ENCODE measurements at regions not wholly inside any gene's neighbourhood (a gene's known extent, or its start where the extent isn't known, plus 50 kb on each side); places are given as distances from the start of the nearest gene placed in this dataset.
"Not testable (repeated sequence)": the region's sequence is repeated elsewhere in the genome, so short reads cannot be mapped to it uniquely, and the experiment has no call there.

GRCh38 chr10:33477291-33478088, 143.0 kb upstream of the NRP1 start:
- Mint-ChIP-seq H3K4me3 (no peak overlapping the region), H3K27me3 (no peaks in the 10 kb centered on the region), H3K9me3 (peaks cover 0 to 2% (median 1%) of the 10 kb centered on the region in 3 donors), H3K36me3 (peaks cover 2% of the 10 kb centered on the region), H3K4me1 (no peaks in the 10 kb centered on the region), H3K27ac (no peak overlapping the region)

DNA sequence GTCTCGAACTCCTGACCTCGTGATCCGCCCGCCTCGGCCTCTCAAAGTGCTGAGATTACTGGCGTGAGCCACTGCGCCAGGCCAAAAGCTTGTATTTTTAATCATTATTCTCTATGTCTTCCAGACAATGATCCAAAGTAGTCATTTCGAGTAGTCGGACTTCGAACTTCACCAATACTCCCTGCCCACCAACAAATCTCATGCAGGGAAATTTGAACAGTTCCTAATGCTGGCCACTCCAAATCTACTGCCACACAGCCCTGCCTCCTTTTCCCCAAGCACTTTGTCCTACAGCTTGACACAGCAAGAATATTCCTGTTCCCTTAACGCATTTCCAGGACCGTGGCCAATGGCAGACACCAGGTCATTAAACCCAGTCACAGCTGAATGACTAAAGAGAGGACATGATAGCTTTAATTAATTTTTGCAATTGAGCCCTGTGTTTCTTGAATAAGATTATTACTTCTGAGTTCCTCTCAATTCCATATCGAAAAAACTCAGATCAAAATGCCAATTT, 142.3 kb upstream of the NRP1 start:
- Mint-ChIP-seq H3K4me3 (no peak overlapping the region), H3K27me3 (no peaks in the 10 kb centered on the region), H3K4me1 (no peaks in the 10 kb centered on the region), H3K27ac (no peak overlapping the region), H3K36me3 (peaks cover 2% of the 10 kb centered on the region), H3K9me3 (peaks cover 0 to 2% (median 1%) of the 10 kb centered on the region in 3 donors)

DNA sequence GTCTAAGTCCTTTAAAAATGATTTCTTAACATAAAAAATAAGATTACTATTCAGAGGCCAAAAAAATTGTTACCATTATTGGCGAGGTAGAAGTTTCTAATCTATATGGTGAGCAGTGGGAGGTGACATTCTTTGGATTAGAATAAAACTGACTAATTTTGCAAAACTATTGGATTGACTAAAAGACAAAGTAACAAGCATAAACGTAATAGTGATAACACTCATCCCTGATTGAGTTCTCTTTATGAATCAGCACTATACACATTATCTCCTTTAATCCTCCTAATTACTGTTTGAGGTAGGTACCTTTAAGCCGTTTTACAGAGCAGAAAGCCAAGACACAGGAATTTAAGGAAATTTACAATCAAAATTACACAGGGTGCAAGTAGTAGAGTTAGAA, 139.2 kb upstream of the NRP1 start:
- no peak overlapping the region for H3K4me3 Mint-ChIP-seq

DNA sequence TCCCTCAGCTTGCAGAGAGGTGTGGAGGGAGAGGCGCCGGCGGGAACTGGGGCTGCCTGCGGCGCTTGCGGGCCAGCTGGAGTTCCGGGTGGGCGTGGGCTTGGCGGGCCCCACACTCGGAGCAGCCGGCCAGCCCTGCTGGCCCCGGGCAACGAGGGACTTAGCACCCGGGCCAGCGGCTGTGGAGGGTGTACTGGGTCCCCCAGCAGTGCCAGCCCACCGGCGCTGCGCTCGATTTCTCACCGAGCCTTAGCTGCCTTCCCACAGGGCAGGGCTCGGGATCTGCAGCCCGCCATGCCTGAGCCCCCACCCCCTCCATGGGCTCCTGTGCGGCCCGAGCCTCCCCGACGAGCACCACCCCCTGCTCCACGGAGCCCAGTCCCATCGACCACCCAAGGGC, 133.5 kb upstream of the NRP1 start:
- H3K27me3 Mint-ChIP-seq, H3K4me3 Mint-ChIP-seq, H3K4me1 Mint-ChIP-seq, H3K27ac Mint-ChIP-seq, H3K9me3 Mint-ChIP-seq, H3K36me3 Mint-ChIP-seq: not testable (repeated sequence)

More for the DNA sequence above, 139.2 kb upstream of the NRP1 start:
- H3K4me1 Mint-ChIP-seq: no peaks in the 10 kb centered on the region
- H3K36me3 Mint-ChIP-seq: peaks cover 2% of the 10 kb centered on the region
- peaks cover 0 to 3% (median 0%) of the 10 kb centered on the region in 3 donors for H3K9me3 Mint-ChIP-seq
- H3K27ac Mint-ChIP-seq: no peak overlapping the region
- H3K27me3 Mint-ChIP-seq: no peaks in the 10 kb centered on the region

- H3K4me3 Mint-ChIP-seq: no peak overlapping the region
- H3K36me3 Mint-ChIP-seq: no peaks in the 10 kb centered on the region
- no peak overlapping the region for H3K27ac Mint-ChIP-seq
- H3K4me1 Mint-ChIP-seq: no peaks in the 10 kb centered on the region
- H3K27me3 Mint-ChIP-seq: no peaks in the 10 kb centered on the region
- peaks cover 0 to 2% (median 1%) of the 10 kb centered on the region in 3 donors for H3K9me3 Mint-ChIP-seq
Measured at GRCh38 chr10:33465747-33466146, 131.3 kb upstream of the NRP1 start.

- no peak overlapping the region for H3K4me3 Mint-ChIP-seq
- no peaks in the 10 kb centered on the region for H3K4me1 Mint-ChIP-seq
- peaks cover 0 to 2% (median 1%) of the 10 kb centered on the region in 3 donors for H3K9me3 Mint-ChIP-seq
- no peaks in the 10 kb centered on the region for H3K27me3 Mint-ChIP-seq
- H3K36me3 Mint-ChIP-seq: no peaks in the 10 kb centered on the region
- H3K27ac Mint-ChIP-seq: no peak overlapping the region
Measured at GRCh38 chr10:33463011-33463410, 128.5 kb upstream of the NRP1 start.

- Mint-ChIP-seq H3K9me3 (peaks cover 0 to 1% (median 0%) of the 10 kb centered on the region in 3 donors), H3K36me3 (no peaks in the 10 kb centered on the region), H3K27me3 (no peaks in the 10 kb centered on the region), H3K27ac (no peak overlapping the region), H3K4me3 (no peak overlapping the region), H3K4me1 (no peaks in the 10 kb centered on the region)
Measured at GRCh38 chr10:33461295-33461640, 126.8 kb upstream of the NRP1 start.

DNA sequence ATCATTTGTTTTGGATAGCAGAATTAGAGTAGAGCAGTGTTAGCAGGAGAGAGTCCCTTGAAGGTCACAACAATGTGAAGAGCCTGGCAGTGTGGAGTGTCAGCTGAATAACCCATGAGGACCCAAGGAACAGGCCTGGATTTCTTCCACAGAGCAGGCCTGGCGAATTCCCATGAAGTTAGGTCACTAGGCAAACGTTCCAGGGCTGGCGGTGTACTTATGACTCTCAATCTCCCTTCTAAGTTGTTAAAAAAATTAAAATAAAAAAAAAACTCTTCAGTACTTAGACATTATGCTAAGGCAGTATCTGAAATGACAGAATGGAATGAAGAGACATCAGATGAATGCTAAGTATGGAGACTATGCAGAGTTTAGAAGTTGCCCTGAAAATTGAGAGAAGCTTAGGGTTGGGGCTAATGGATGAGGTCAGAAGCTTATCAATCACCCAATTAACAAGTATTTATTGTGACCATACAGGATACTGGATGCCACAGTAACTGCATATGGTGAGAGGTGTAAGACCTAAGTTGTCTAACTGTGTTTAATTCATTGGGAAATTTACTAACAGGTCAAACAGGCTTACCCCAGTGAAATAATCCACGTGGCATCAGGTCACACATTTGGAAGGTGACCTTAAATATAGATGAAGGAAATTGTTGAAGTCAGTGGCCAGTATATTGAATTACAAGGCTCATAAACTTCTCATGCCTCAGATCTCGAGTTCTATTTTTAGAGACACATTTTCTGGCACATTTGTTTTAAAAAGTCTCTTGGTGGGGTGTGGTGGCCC, 126.2 kb upstream of the NRP1 start:
- Mint-ChIP-seq H3K9me3 (peaks cover 0 to 1% (median 0%) of the 10 kb centered on the region in 3 donors), H3K27me3 (no peaks in the 10 kb centered on the region), H3K36me3 (no peaks in the 10 kb centered on the region), H3K27ac (no peak overlapping the region), H3K4me1 (no peaks in the 10 kb centered on the region), H3K4me3 (no peak overlapping the region)

DNA sequence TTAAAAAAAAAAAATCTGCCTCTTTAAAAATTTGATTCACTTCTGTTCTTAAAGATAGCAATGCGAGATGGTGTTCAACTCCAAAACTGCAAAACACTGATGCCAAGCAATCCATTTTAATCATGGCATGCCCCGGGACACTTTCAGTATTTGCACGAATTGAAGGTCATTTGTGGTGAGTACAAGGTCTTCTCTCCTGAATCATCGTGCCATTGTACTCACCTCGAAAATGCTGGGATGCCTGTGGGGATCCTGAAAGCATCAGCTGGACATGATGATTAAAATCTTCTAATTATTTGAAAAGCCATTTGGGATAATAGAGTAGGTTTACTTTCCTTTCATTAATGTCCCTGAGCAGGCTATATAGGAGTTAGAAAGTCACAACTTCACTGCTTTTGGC, 125.1 kb upstream of the NRP1 start:
- no peak overlapping the region for H3K27ac Mint-ChIP-seq
- H3K4me3 Mint-ChIP-seq: no peak overlapping the region
- no peaks in the 10 kb centered on the region for H3K4me1 Mint-ChIP-seq
- peaks cover 0 to 1% (median 0%) of the 10 kb centered on the region in 3 donors for H3K9me3 Mint-ChIP-seq
- H3K36me3 Mint-ChIP-seq: no peaks in the 10 kb centered on the region
- H3K27me3 Mint-ChIP-seq: no peaks in the 10 kb centered on the region

- Mint-ChIP-seq H3K4me3 (no peak overlapping the region), H3K36me3 (no peaks in the 10 kb centered on the region), H3K27me3 (no peaks in the 10 kb centered on the region), H3K9me3 (peaks cover 3 to 6% (median 4%) of the 10 kb centered on the region in 3 donors), H3K27ac (no peak overlapping the region), H3K4me1 (no peaks in the 10 kb centered on the region)
Measured at GRCh38 chr10:33455029-33455428, 120.6 kb upstream of the NRP1 start.

GRCh38 chr10:33454554-33454953, 120.1 kb upstream of the NRP1 start:
- H3K27me3 Mint-ChIP-seq: no peaks in the 10 kb centered on the region
- H3K36me3 Mint-ChIP-seq: no peaks in the 10 kb centered on the region
- no peak overlapping the region for H3K27ac Mint-ChIP-seq
- H3K4me3 Mint-ChIP-seq: no peak overlapping the region
- H3K9me3 Mint-ChIP-seq: peaks cover 3 to 6% (median 4%) of the 10 kb centered on the region in 3 donors
- H3K4me1 Mint-ChIP-seq: no peaks in the 10 kb centered on the region

DNA sequence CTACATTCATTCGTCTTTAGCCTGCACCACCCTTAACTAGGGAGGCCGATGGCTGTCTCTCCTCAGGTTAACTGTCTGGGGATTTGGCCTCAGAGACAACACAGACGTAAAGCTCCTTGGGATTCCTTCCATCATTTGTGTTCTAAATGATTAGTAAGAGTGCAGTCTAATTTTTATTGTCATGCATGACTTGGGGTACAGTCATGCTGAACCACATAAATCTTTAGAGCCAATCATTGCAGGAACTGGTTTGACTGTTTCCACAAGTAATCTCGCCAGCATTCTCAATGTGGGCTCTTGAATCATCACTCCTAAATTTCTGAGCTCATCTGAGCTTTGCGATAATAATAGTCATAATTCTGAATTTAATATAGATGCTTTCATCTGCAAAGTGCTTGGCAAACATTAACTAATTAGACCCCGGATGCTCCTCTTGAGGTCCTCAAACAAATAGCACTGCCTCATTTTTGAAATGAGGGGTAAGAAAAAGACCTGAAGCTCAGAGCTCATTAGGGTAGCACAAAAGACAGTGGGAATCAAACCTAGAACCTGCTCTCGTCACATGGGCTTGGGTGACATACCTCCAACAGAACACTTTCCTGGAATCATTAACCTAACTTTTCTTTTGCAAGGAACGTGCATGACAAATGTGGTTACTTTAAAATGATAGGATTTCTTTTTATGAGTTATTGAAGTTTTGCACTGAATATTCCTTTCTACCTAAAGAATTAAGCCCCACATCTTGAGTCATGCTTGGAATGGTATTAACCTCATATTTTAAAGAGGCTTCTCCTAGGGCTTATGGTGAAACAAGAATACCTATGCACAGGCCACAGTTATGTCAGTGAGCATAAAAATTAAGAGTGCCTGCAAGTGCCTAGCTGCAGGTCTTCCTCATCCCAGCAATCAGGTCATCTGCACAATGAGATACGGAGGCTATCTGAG, 118.9 kb upstream of the NRP1 start:
- Mint-ChIP-seq H3K4me3 (no peak overlapping the region), H3K36me3 (no peaks in the 10 kb centered on the region), H3K4me1 (no peaks in the 10 kb centered on the region), H3K9me3 (peaks cover 3 to 6% (median 4%) of the 10 kb centered on the region in 3 donors), H3K27me3 (no peaks in the 10 kb centered on the region), H3K27ac (no peak overlapping the region)

DNA sequence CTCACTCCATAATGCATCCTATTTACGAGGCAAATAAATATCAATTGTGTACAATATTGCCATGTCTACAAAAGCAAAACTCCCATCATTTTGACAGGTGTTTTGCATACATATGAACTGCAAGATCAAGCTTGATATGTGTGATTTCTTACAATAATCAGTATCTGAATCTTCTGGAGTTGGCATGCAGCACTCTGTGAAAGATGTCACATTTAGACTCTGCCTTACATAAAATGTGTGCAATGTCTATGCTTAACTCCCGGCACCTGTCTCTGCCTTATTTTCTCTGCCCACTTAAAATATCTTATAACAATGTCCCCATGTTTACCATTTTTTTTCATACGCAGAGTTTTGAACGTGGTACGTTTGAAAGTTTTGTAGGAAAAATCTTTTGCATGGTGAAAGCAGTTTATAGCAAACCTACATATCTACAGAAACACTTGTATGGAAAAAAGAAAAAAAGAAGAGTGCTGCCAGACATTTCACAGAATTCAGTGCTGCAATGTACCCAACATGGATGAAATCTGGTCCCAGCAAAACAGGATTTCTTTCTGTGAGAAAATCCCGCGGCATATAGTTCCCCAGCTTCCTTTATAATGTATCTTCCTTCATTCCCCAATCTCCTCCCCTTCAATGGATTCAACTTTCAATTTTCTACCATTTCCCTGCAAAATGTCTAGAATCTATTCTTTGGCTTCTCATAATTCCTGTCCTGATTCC, 114.1 kb upstream of the NRP1 start:
- Mint-ChIP-seq H3K27me3 (no peaks in the 10 kb centered on the region), H3K36me3 (no peaks in the 10 kb centered on the region), H3K4me1 (no peaks in the 10 kb centered on the region), H3K27ac (no peak overlapping the region), H3K4me3 (no peak overlapping the region), H3K9me3 (peaks cover 3 to 6% (median 4%) of the 10 kb centered on the region in 3 donors)

DNA sequence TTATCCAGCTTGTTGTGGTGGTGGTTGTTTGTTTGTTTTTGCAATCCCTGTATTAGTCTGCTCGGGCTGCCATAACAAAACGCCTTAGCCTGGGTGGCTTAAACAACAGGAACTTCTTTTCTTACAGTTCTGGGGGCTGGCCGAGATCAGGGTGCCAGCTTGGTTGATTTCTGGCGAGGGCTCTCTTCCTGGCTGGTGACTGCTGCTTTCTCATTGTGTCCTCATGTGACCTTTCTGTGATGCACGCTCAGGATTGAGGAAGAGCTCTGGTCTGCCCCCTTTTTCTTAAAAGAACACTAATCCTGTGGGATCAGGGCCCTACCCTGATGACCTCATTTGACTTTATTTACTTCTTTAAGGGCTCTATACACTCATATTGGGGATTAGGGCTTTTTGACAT, 107.1 kb upstream of the NRP1 start:
- H3K36me3 Mint-ChIP-seq: no peaks in the 10 kb centered on the region
- no peaks in the 10 kb centered on the region for H3K27me3 Mint-ChIP-seq
- H3K4me3 Mint-ChIP-seq: no peak overlapping the region
- peaks cover 3 to 10% (median 7%) of the 10 kb centered on the region in 3 donors for H3K9me3 Mint-ChIP-seq
- no peaks in the 10 kb centered on the region for H3K4me1 Mint-ChIP-seq
- no peak overlapping the region for H3K27ac Mint-ChIP-seq
